Hematopoietic multipotent progenitor cell treated with erythropoietin and hydrocortisone succinate and interleukin-3 and kit ligand, for 4 days (in vitro differentiated cells): ENCODE measurements at regions not wholly inside any gene's neighbourhood (a gene's known extent, or its start where the extent isn't known, plus 50 kb on each side); places are given as distances from the start of the nearest gene placed in this dataset.

Experiments used
- DNase-seq: peaks from one replicate; pipeline ENCODE4 v3.0.0-alpha.2; 2015

DNA sequence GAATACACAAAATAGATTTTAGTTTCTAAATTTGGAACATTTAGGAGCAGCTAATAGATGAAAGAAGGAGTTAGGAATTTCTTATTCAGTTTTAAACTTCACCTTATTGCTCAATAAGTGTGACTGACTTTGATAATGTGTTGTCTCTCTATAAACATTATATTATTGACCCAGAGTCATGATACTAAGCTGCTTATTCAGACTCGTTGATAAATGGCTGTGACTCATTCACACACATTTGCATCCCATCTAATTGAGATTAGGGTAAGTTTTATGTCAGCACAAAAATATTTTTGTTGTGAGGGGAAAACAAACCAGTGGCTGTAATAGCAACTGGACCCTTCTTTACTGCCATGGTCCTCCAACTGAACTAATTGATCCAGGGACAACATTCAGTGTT, 137.6 kb downstream of the GOLIM4 start:
- no peak for DNase-seq

DNA sequence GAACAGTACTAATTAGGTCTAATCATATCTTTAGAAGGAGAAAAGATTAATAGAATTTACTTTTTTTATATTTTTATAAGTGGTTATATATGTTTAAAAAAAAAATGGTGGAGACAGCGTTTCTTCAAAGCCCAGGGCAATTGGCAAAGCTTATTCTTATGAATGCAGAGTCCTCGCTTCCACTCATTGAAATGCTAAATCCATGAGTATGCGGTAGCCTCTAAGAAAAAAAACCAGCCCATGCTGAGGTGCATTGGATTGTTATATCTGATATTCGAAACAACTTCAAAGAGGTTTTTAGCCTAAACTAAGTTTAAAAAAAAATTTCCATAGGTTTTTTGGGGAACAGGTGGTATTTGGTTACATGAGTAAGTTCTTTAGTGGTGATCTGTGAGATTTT, 142.8 kb downstream of the GOLIM4 start:
- no peak for DNase-seq

DNA sequence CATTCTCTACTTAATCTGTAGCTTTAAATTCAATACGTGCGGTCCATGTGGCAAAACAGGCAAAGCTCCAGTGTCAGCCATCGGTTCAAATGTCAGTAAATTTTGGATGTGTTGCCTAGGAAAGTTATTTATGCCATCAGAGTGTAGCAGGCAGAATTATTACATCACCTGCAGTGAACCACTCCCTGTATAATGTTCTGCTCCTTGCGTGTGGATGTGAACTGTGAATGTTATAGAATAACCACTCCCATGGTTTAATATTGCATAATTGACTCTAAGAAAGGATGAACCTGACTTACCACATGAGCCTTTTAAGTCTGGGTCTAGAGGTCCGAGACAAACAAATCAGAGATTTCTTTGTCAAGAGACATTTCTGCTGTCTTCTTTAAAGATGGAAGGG, 145.5 kb downstream of the GOLIM4 start:
- DNase-seq: no peak

DNA sequence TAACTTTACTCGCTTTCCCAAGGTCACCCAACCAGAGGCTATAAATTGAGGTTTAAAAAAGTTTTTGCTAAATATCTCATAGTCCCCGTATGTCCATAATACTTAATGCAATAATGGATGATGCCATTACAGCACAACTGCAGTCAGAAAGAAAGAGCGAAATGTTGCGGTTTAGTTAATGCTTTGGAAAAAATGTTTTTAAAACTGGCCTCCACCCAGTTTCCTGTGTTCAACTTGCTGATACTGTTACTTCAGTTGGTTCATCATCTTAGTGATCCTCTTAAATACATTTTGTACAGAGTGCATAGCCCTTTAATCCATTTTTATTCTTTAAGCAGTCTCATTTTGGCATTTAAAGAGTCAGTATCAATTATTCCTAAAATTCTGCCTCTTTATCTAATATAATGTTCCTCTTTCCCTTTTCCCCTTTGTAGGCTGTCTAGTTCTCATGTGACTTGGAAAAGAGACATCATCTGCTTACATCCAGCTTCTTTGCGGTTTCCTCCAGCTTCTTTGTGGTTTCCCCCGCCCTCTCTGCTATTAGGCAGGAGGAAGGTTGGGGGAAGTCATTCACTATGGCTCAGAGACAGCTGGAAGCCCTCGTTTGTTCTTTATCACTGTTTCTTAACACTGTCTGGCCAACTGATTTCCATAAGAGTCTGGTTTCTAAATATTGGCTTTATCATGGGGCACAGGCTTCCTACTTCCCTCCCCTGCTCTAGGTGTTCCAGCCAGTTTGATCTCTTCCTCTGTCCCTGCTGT, 154.3 kb downstream of the GOLIM4 start:
- peak; percentile 98 for DNase-seq

DNA sequence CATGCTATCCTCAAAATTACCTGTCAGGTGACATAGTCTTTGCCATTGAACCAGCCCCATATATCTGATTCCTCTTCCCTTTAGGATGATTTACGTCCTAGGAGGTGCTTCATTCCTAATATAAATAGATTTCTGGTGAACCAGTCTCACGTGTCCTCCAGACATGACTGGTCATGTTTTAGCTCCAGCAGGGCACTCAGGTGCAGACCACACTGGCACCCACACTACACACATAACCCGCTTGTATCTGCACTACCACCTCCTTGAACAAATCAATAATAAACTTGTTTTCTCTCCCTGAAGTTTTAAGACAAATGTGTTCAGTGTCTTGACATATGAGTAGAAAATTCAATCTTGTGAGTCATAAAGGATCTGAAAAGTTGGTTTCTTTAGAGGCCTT, 155.5 kb downstream of the GOLIM4 start:
- no peak for DNase-seq

DNA sequence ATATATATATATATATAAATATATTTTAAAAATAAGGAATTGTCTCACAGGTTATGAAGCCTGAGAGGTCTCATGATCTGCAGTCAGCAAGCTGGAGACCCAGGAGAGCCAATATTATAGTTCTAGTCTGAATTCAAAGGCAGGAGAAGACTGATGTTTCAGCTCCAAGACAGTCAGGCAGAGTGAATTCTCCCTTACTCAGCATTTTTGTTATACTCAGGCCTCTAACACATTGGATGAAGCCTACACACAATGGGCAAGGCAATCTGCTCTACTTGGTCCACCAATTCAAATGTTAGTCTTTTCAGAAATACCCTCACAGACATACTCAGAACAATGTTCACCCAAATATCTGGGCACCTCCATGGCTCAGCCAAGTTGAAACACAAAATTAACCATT, 157.2 kb downstream of the GOLIM4 start:
- DNase-seq: no peak

DNA sequence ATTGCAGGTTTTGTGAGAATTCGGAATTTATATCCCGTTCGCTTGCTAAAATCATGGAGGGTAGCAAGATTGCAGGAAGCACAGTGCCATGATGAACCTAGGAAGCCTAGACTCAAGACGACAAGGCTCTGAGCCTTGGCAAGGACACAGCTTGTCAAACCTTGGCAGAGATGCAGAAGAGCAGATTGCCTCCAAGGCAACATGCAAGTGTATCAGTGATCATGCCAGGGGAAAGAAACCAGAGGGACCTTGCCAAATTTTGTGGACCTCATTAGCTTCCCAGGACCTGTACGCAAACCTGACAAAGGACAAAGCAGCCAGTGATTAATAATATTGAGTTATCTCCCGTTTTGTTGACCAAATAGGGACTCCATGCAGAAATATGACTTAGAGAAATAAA, 159.7 kb downstream of the GOLIM4 start:
- DNase-seq: no peak

DNA sequence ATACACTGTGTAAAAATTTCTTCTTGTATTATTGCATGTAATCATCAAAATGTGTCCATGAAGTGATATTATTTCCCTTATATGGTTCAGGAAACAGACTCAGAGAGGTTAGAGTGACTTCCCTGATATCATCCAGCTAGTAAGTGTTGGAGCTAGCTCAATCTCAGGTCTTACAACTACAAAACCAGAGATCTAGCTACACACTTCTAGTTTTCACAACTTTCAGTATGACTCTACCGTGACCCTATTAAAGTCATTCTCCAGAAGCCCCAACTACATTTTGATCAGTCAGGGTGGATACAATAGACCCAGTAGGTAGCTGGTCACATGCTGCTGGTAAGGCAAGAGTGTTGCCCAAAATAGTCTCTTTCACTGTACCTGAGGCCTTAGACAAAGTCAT, 165.3 kb downstream of the GOLIM4 start:
- peak; percentile 10 for DNase-seq

DNA sequence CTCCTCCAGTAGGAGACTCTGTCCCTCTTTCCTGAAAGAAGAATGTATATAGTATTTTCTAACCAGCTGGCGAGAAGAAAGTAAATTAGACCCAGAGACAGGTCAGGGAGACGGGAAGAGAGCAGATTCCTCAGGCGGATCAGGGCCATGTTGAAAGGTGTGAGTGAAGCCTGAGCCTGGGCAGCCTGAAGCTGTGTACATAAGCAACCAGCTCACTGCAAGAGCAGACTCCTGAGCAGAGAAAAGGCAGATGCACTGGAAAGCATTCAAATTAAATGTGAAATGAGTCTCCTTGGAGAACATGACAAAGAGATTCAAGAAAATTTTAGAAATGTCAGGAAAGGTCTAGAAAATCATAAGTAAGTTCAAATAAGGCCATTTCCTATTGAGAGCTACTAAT, 165.8 kb downstream of the GOLIM4 start:
- DNase-seq: no peak

DNA sequence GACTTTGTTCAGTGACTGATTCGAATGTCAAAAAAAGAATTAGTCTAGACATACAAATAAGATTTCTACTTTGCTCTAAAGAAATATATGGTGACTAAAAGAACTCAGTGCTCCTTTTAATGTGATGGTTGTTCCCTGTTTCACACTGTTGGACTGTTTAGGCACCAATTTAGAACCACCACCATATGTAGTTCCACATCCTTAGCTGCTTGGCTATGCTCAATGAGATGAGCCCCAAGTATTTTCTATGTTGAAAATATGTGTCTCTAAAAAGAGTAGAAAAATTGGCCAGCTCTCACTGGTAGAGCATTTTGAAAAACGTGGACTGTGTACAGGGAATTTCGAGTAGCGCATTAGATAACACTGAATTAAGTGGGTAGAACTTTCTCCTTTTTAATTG, 167.3 kb downstream of the GOLIM4 start:
- DNase-seq: no peak

DNA sequence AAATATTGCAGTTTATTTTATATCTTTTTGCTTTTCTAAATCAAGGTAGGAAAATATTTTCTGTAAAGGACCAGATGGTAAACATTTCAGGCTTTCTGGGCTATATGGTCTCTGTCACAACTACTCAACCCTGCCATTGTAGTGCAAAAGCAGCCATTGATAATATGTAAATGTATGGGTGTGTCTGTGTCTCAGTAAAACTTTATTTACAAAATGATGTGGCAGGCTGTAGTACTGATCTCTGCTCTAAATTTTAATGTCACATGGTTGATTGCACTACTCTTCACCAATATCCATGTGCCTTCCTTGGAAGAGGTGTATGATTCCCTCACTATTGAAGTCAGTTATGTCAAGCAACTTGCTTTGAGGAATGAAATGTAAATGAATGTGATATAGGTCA, 175.0 kb downstream of the GOLIM4 start:
- no peak for DNase-seq

DNA sequence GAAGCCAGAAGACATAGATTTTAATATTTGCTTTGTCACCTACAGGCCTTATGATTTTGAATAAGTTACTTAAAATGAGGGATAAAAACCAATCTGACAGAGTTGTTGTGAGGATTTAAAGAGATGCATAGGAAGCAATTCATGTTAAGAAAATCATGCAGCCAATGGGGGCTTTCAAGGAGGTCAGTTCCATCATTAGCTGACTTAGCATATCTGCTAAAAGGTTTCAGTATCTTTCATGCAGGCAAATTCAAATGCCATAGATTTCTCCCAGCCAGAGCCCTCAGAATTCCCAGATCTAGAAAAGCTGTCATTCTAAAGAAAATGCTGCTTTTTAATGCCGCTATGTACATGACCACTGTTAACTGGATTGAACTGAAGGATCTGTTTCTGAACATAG, 176.1 kb downstream of the GOLIM4 start:
- DNase-seq: no peak

DNA sequence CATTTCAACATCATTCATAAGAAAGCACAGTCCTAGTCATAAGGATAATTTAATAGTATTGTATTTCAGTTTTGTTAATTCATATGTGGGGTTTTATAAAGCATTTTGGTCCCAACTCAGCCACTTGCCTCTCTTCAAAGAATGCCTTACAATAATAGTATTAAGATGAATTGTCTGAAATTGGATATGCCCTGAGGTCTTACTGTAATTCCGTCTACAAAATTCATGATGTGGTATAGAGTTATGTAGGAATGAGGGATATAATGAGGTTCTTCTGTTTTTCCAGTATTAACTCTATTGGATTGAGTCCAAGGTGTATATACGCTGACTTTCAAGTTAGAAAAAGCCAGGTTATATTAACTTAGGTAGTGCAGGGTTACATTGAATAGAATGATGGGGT, 177.0 kb downstream of the GOLIM4 start:
- DNase-seq: no peak

DNA sequence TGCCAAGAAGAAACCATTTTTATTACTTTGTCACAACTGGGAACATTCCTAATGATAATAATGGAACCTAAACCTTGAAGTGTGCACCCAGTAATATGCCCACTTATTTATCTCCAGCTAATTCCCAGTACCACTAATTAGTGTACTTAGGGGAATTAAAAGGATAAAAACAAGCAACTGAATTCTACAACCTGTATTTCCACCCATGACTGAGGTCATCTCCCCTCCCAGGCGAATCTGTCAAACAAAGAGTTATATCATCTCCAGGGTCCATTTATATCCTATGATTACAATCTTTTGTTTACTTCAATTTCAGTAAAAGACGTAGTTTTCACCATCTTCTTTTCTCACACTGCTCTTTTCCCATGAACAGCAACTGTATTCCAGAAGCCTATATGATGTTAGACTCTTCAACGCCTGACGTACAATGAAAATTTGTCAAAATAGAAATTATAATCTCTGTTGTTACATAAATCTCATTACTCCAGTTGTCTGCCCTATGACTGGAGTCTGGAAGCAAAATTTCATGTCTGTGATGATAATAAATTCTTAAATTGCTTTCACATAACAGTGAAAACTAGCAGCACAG, 177.6 kb downstream of the GOLIM4 start:
- no peak for DNase-seq

DNA sequence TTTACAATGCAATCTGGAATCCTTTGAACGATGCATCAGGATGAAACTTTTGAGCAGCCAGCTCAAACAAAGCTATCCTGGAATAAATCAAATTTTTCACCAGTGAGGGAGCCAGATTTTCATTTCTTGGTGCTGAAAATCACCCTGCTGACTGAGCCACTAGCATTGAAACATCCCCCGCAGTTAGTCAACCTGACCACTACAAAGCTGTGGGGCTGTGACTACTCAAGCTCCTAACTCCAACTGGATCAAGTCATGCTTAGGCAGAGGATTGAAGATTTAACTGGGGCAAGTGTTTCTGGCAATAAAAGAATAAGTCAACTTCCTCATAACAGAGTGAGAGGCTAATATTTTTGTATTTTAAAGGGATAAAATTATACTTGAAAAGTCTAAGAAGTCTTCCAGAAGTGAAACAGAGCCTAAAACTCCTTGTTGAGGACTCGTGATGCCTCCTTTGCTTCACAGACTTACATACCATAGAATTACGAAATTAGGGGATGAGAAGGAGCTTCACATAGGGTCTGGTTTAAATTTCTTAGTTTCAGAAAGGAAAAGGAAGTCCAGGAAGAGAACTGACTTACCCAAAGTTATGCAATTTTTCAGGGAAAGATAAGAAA, 177.8 kb downstream of the SERPINI1 start:
- DNase-seq: peak; percentile 52

DNA sequence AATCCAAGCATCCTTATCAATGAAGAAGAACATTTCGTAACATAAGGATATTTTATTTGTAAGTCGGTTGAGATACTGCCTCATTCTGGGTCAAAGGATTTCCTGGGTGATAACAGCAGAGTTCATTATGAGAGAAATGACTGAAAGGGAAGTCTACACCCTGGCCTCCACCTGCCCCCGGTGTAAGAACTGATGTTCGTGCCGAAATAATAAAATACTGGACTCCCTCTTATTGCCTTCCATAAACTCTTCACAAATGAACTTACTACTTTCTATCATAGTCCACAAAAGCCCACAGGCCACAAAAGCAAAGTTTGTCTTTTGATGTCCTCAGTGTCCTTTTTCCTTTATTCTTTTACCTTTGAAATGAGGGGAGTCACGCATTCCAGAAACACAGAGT, 174.4 kb downstream of the SERPINI1 start:
- DNase-seq: no peak

DNA sequence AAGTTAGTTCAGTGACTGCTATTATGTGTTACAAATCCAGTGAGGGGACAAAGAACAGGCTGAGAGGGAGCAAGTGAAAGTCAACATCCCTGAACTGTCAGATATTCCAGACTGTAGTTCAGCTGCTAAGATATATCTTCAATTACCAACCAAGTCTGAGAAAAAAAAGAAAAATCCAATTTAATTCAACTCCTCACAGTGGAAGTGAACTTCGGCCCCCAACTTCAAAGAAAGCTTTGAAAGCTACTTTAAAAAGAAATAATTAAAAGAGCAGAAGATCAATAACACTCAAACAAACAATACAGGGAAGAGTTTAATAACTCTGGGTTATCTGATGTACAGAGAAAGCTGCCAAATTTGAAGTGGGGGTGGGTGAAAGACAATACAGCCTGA, 174.0 kb downstream of the SERPINI1 start:
- DNase-seq: no peak

DNA sequence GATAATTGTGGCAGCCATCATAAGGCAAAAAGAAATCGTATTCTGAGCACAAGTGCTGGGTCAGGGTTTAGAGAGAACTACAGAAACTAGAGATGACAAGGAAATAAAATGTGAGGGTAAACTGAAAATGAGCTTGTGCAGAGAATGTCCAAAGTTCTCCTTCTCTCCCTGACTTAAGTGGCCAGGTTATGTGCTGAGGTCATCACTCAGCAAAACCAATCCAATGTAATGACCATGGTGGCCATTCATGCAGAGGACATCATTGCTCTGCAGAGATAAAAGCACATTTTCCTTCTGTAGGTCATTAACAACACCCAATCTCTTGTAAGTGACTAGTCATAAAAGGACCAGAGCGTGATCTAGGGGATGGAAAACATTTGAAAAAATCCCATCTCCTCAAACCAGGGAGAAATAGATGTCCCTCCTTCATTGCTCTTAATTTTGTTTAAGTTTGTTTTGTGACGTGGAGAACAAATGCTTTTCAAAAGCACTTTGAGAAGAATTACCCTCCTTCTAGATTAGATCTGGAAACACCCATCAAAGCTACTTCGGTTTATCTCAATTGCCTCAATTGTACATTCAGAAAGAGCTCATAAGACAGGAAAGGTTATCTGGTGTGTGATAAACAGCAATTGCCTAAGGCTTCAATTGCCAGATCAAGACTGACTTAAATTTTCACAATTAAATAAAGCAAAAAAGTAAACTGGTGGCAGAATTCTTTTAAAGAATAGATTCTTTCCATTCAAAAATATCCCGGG, 173.4 kb downstream of the SERPINI1 start:
- no peak for DNase-seq

DNA sequence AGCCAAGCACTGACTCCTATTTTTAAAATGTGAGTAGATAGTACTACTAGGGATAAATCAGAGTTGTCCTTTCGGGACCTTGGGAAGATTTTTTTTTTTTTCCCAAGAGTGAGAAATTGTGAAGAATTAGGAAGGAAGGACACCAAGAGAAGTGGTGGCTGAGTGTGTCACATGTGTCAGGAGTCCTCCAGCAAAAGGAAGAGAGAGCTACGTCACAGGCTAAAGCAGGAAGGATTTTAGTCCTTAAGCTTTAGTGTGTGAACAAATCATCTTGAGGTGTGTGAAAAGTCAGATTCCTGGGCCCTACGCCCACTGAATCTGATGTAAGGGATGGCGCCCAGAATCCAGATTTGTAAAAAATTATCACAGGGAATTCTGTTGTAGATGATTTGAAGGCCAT, 172.7 kb downstream of the SERPINI1 start:
- DNase-seq: no peak

DNA sequence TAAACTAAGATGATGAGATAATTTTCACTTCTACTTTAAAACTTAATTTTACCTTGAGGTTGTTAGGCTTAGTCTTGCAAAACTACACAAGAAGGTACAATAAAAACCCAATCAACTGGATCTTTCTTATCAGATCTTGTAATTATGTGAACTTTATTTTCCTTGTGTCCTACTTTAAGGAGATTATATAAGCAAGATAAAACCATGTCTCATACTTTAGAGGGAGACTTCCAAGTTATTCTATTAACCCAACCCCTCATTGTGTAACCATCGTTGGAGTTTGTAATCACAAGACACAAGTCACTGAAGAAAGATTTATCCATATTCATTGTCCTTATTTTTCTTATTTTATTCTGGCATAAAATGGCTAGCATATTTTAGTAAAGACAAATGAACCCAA, 165.6 kb downstream of the SERPINI1 start:
- DNase-seq: no peak

DNA sequence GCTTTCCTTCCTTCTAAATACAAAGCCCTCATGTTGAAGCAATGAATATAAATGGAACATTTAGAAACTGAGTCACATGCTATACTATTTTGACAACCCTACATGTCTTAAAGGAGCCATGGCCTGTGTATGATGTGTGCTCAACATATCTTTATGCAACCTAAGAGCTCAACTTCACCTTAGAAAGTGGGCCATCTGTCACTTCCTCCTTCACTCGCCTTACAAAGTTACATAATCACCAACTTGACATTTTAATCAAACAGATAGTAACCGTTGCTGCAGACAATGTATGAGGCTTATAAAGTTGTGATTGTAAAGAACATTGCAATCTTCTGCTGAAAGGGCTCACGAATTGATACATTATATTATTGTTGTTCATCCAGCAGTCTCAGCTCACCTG, 163.6 kb downstream of the SERPINI1 start:
- DNase-seq: peak; percentile 68

DNA sequence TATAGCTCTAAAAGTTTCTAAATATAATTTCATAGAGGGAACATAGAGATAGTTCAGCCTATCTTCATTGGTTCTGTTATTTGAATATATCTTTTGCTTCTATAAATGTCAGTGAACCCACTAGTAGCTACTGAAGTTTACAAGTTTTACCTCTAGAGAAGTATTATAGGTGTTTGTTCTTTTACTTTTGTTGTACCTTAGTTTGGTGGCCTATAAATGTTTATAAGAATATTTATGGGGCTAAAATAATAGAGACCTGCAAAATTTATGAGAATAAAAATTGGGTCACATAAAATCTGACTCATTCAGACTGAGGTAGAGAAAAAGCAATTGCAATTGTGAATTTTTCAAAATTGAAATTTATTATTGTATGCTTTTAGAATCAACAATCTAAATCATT, 162.6 kb downstream of the SERPINI1 start:
- DNase-seq: no peak

DNA sequence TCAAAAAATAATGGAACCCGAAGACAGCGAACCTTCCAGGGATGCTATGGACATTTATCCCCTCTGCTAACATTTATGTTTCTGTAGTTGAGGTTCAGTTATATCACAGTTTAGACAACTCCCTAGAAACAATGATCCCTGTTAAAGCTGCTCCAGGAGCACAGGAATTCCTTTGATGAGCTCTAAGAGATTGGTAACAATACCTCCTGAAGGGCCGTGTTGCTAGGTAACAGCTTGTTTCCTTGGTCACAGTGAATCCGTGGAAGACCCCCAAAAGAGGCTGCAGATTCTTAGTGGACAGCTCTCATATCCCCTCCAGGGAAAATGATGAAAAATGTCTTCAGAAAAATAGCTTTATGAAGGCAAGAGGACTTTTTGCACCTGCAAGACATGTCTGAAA, 160.2 kb downstream of the SERPINI1 start:
- no peak for DNase-seq

DNA sequence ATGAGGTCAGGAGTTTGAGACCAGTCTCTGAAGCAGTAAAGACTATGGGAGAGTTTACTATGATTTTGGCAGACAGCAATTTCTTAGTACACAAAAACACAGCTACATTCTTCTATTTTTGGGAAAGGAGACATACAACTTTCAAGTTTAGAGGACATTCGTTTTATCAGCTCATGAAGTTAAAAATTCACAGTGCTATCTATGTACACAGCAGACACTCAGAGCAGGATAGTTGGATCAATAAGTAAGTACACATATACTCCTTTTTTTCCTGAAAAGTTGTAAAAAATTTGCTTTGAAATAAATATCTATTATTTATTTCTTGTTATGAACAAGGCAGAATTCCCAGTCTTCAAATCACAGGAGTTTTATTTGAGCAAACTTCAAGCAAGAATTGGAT, 159.7 kb downstream of the SERPINI1 start:
- no peak for DNase-seq
